GM10266 (cell line): ENCODE measurements at regions not wholly inside any gene's neighbourhood (a gene's known extent, or its start where the extent isn't known, plus 50 kb on each side); places are given as distances from the start of the nearest gene placed in this dataset.
"Not testable (repeated sequence)": the region's sequence is repeated elsewhere in the genome, so short reads cannot be mapped to it uniquely, and the experiment has no call there.

Experiments used
- DNase-seq: peaks from one replicate; pipeline ENCODE4 v3.0.0; 2012; ENCODE audit errors: extremely low spot score
- CTCF ChIP-seq: IDR thresholded peaks from 2 replicates; pipeline ENCODE4 v1.5.1; 2012; ENCODE audit warnings: mild to moderate bottlenecking, low read depth; ENCODE audit not compliant: control insufficient read depth, insufficient read depth; ENCODE audit errors: missing control alignments

- TF ChIP-seq CTCF: no peak
- no peak for DNase-seq
These were observed 1234.8 kb downstream of the ADGRL3 start for GRCh38 chr4:62434921-62435320.

GRCh38 chr4:62431513-62432231, 1231.5 kb downstream of the ADGRL3 start:
- not testable (repeated sequence) for DNase-seq

- DNase-seq: no peak
- TF ChIP-seq CTCF: no peak
These were observed 1229.2 kb downstream of the ADGRL3 start for GRCh38 chr4:62429297-62429696.

- DNase-seq: no peak
- TF ChIP-seq CTCF: no peak
These were observed 1215.1 kb downstream of the ADGRL3 start for GRCh38 chr4:62415256-62415655.

- no peak for DNase-seq
- no peak for TF ChIP-seq CTCF
These were observed 1214.4 kb downstream of the ADGRL3 start for GRCh38 chr4:62414563-62414962.

- DNase-seq: no peak
- TF ChIP-seq CTCF: no peak
These were observed 1210.4 kb downstream of the ADGRL3 start for GRCh38 chr4:62410371-62411003.

GRCh38 chr4:62408454-62408853, 1208.3 kb downstream of the ADGRL3 start:
- DNase-seq: no peak
- TF ChIP-seq CTCF: no peak

- no peak for DNase-seq
- no peak for TF ChIP-seq CTCF
These were observed 1207.4 kb downstream of the ADGRL3 start for GRCh38 chr4:62407534-62407933.
